Fibroblast of skin of left biceps (primary cell): ENCODE measurements at regions not wholly inside any gene's neighbourhood (a gene's known extent, or its start where the extent isn't known, plus 50 kb on each side); places are given as distances from the start of the nearest gene placed in this dataset.
"Not testable (repeated sequence)": the region's sequence is repeated elsewhere in the genome, so short reads cannot be mapped to it uniquely, and the experiment has no call there.

Experiments used
- DNase-seq, 2 experiments: peaks; one replicate each; pipeline ENCODE4 v3.0.0-alpha.2; 2013; ENCODE audit warnings: low read depth in 2 of 2

GRCh38 chrX:150125045-150125444, 186.8 kb upstream of the EOLA2 start:
- not testable (repeated sequence) for DNase-seq

GRCh38 chrX:150127216-150127615, 188.9 kb upstream of the EOLA2 start:
- DNase-seq: no peak

- no peak for DNase-seq
Measured at GRCh38 chrX:150143721-150144440, 205.6 kb upstream of the EOLA2 start.

- DNase-seq: no peak
Measured at GRCh38 chrX:150146271-150146896, 208.1 kb upstream of the EOLA2 start.

- DNase-seq: no peak
Measured at GRCh38 chrX:150148749-150149672, 210.7 kb upstream of the EOLA2 start.

- DNase-seq: no peak
Measured at GRCh38 chrX:150150076-150150779, 211.9 kb upstream of the EOLA2 start.

GRCh38 chrX:150150780-150151125, 212.4 kb upstream of the MAMLD1 start:
- DNase-seq: no peak

GRCh38 chrX:150152036-150152435, 211.1 kb upstream of the MAMLD1 start:
- no peak for DNase-seq

- DNase-seq: no peak
Measured at GRCh38 chrX:150152546-150152945, 210.6 kb upstream of the MAMLD1 start.

- no peak for DNase-seq
Measured at GRCh38 chrX:150155436-150156035, 207.6 kb upstream of the MAMLD1 start.

GRCh38 chrX:150156615-150157014, 206.5 kb upstream of the MAMLD1 start:
- no peak for DNase-seq

- no peak for DNase-seq
Measured at GRCh38 chrX:150157291-150157690, 205.8 kb upstream of the MAMLD1 start.

- no peak for DNase-seq
Measured at GRCh38 chrX:150158554-150159332, 204.4 kb upstream of the MAMLD1 start.

GRCh38 chrX:150159537-150159936, 203.6 kb upstream of the MAMLD1 start:
- no peak for DNase-seq

- DNase-seq: no peak
Measured at GRCh38 chrX:150160656-150161055, 202.5 kb upstream of the MAMLD1 start.

GRCh38 chrX:150161193-150161592, 201.9 kb upstream of the MAMLD1 start:
- DNase-seq: no peak

- no peak for DNase-seq
Measured at GRCh38 chrX:150162141-150162540, 201.0 kb upstream of the MAMLD1 start.

GRCh38 chrX:150163221-150163930, 199.7 kb upstream of the MAMLD1 start:
- no peak for DNase-seq

- no peak for DNase-seq
Measured at GRCh38 chrX:150163956-150164726, 199.0 kb upstream of the MAMLD1 start.
